DMS153 treated with DMSO at 0.1 percent for 48 hours (cell line): ENCODE measurements at regions not wholly inside any gene's neighbourhood (a gene's known extent, or its start where the extent isn't known, plus 50 kb on each side); places are given as distances from the start of the nearest gene placed in this dataset.
"Not testable (repeated sequence)": the region's sequence is repeated elsewhere in the genome, so short reads cannot be mapped to it uniquely, and the experiment has no call there.

Experiments
- DNase-seq: peaks from one replicate; lab custom pipeline; 2025; ENCODE audit not compliant: unreplicated experiment; lab: John Stamatoyannopoulos, UW

GRCh38 chr4:72884225-72884624 lies 185.3 kb downstream of the COX18 start:
- DNase-seq = not testable (repeated sequence)

DNA sequence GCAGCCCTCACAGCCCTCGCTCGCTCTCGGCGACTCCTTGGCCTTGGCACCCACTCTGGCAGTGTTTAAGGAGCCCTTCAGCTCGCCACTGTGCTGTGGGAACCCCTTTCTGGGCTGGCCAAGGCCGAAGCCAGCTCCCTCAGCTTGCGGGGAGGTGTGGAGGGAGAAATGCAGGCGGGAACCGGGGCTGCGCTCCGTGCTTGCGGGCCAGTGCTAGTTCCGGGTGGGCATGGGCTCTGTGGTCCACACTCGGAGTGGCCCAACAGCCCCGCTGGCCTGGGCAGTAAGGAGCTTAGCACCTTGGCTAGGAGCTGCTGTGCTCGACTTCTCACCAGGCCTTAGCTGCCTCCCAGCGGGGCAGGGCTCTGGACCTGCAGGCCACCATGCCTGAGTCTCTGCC lies 192.6 kb downstream of the COX18 start:
- no peak for DNase-seq

DNA sequence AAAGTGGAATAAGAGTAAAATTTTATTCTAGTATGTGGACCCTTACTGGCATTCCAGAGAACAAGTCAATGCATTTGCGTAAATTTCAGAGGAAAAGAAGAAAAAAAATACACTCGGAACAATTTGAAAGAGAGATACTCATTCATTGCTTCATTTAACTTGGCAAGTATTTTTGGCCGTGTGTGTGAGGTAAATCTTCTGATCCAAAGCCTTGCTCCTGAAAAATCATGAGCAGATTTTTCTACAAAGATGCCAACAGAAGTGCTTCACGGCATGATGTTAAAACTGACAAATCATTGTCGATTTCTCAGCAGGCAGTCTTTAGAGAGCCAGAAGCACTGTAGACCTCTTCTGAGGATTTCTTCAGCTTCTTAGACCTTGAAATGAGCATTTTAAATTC lies 194.0 kb downstream of the COX18 start:
- DNase-seq = no peak

DNA sequence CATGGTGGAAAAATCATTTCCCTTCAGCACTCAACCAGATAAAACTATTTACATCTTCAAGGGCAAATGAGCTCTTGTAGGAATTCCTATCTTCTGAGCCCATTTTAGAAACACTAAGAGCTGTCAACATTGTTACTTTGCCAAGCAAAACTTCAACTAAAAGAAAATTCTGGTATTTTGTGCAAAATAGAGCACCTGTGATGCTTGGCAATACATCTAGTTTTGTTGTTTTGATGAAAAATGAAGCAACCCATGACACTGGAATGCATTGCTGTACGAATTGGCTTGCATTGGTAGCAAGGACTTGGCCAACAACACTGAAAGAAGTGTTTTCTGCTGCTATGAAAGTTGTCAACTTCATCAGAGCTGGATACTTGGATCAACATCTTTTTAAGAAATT lies 194.4 kb downstream of the COX18 start:
- DNase-seq = no peak

DNA sequence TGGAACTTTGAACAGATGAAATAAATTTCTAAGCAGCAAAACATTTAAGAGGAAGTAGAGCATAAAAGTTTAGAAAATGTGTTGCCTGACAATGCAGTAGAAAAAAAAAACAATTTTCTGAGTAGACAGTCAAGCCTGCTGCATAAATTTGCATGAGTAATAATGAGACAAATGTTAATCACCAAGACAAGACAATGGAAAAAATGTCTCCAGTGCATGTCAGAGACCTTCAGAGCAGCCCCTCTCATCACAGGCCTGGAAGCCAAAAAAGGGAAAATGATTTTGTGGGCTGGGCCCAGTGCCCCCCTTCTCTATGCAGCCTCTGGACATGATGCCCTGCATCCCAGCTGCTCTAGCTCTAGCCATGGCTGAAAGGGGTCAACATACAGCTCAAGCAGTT lies 204.6 kb downstream of the COX18 start:
- no peak for DNase-seq

DNA sequence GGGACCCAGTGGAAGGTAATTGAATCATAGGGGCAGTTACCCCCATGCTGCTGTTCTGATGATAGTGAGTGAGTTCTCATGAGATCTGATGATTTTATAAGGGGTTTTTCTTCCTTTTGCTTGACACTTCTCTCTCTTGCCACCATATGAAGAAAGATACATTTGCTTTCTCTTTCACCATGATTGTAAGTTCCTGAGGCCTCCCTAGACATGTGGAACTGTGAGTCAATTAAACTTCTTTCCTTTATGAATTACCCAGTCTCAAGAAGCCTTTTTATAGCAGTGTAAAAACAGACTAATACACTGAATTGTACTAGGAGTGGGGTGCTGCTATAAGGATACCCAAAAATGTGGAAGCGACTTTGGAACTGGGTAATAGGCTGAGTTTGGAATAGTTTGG lies 205.2 kb downstream of the COX18 start:
- DNase-seq = not testable (repeated sequence)

DNA sequence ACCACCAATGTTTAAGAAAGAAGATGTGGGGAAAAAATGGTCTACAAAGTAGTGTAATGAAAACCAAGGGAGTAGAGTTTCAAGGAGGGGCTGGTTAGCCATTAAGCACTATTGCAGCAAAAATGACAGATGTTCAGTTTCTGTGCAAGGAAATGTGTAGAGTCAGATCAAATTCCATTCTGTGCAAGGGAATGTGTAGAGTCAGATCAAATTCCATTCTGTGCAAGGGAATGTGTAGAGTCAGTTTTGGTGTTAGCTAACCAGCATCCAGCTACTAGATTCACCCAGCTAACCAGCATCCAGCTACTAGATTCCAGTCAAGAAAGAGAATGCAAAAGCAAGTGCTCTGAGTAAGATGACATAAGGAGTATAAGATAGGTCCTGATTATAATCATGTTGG lies 208.8 kb downstream of the COX18 start:
- DNase-seq = no peak

DNA sequence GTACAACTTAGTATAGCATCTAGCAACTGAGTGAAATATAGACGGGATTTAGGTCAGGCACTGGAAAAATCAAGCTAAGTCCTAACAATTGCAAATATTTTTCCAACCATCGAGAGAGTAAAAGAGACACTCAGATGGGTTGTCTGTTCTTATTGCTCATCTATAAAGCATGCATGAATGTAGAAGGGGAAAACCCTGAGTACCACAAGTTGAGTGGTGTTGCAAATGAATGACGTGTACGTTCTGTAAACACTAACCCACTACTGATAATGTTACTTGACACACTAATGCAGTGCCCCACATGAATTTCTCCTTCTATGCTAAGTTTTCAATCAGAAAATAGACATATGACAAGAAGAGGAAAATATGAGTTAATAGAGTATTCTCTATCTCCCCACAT lies 211.2 kb downstream of the COX18 start:
- DNase-seq = no peak

DNA sequence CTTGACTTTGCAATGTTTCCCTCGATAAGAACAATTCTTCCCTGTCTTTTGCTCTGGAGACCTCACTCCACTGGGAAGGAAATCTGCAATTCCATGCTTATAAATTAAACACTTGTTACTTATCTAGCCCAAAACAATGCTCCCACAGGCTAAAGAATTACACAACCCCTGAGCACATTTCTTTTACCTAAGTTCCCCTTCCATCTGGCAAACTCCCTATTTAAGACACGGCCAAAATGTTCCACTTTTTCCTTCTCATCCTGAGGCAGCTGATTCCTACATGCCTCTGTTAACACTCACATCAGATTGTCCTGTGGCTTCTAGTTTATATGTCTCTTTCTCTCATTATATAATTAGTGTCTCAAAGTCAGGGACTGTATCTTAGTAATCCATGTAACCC lies 211.7 kb downstream of the COX18 start:
- DNase-seq = no peak

- no peak for DNase-seq
Measured at GRCh38 chr4:72857216-72857615, 212.3 kb downstream of the COX18 start.

DNA sequence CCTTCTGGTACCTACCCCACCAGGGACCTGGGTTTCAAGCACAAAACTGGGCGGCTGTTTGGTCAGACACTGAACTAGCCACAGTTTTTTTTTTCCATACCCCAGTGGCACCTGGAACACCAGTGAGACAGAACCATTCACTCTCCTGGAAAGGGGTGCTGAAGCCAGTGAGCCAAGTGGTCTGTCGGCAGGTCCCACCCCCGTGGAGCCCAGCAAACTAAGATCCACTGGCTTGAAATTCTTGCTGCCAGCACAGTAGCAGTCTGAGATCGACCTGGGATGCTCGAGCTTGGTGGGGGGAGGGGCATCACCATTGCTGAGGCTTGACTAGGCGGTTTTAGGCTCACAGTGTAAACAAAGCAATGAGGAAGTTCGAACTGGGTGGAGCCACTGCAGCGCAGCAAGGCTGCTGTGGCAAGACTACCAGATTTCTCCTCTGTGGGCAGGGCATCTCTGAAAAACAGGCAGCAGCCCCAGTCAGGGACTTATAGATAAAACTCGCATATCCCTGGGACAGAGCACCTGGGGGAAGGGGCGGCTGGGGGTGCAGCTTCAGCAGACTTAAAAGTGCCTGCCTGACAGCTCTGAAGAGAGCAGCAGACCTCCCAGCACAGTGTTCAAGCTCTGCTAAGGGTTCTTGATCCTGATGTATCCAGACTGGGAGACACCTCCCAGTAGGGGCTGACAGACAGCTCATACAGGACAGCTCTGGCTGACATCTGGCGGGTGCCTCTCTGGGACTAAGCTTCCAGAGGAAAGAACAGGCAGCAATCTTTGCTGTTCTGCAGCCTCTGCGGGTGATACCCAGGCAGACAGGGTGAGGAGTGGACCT lies 223.0 kb downstream of the COX18 start:
- DNase-seq = no peak

DNA sequence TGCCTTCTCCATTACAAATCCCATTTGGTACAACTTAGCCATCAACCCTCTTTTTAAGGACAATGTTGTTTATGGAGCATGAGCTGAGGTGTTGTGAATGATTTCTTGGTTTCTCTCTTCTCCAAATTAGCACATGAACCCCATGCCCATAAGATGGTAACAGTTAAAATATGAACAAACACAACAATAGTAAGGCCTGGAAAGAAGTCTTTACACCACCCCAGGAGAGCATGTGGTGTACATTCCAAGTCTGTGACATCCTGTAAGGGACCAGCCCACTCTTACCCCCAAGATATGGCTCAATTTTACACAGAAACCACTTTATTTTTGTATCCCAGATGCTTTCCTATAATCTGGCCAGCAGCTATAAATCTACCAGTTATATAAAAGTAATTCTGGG lies 226.1 kb downstream of the COX18 start:
- DNase-seq = no peak

DNA sequence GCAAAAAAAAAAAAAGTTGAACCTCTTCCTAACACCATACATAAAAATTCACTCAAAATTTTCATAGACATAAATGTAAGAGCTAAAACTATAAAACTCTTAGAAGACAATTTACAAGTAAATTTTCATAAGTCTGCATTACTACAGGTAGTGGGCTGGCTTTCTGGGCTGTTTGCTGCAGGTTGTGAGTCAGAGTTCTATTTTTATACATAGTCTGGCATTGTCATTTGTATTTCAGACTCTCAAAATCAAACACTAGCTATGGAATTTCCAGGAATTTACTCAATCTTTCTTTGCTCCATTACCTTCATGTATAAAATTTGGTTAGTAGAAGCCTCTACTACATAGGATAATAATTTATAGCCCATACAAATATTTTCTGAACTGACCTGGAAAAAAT lies 227.2 kb downstream of the COX18 start:
- DNase-seq = no peak

DNA sequence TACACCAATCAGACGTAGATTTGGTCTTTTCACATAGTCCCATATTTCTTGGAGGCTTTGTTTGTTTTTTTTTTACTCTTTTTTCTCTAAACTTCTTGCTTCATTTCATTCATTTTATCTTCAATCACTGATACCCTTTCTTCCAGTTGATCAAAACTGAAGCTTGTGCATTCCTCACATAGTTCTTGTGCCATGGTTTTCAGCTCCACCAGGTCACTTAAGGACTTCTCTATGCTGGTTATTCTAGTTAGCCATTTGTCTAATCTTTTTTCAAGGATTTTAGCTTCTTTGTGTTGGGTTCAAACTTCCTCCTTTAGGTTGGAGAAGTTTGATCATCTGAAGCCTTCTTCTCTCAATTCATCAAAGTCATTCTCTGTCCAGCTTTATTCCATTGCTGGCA lies 229.3 kb downstream of the COX18 start:
- DNase-seq = not testable (repeated sequence)

DNA sequence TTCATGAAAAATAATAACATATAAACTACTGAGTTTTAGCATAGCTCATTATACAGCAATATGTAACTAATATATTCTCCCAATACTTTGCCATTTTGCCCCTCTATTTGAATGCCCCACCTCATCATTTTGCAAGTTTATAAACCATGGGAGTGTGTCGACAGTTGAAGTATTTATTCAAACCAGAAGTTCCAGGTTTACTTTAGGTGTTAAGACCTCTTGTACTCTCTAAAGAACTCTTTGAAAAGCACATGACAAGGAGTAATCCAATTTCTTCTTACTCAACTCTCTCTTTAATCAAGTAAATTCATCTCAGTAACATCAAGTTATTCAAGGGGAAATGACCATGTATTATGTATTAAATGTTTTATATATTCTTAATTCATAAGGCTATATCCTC lies 240.7 kb downstream of the COX18 start:
- no peak for DNase-seq

DNA sequence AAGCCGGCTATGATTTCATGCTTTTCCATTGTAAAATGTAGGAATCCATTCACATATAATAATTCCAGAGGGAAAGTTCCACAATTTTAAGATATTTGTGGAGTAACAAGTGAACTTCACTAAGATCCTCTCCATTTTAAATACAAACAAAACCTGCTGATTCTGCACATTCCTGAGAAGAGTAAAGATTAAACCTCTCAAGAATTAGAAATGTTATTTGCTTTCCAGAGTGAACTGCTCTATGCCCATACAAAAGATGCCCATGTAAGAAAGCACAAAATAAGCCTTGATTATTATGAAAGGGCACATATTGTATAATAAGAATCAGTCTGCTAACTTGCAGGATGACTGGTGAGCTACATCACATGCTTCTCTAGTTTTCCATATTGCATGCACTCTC lies 241.5 kb downstream of the COX18 start:
- DNase-seq = no peak

DNA sequence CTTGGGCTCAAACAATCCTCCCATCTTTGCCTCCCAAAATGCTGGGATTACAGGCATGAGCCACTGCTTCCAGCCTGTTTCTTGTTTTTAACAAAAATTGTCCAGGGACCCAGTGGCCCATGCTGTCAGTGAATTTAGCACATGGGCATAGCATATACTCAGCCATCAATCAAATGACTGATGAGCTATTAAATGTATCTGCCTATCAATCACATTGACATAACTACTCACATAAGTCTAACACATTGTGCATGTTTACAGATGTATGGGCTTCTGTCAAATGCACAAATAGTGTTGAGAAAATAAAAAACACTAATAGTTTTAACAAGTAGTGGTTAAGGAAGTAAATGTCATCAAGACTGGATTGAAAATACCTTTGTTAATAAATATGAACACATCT lies 249.4 kb downstream of the COX18 start:
- no peak for DNase-seq

GRCh38 chr4:72817012-72817411 lies 248.0 kb upstream of the ADAMTS3 start:
- no peak for DNase-seq

DNA sequence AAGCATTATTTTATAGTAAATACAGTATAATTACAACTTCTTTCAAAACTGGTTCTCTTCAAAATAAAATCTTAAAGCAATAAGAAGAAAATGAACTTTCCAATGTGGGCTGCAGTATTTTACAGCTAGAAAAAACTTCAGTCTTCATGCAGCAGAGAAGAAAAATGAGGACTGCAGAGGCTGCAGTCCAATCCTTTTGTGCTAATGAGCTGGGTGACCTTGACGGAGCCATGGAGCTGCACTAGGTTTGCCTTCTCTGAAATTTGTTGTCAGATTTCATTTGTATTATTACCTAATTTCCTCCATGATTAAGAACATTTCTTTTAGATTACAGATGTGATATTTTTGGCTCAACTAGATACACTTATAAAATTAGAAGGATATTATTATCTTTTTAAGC lies 245.2 kb upstream of the ADAMTS3 start:
- no peak for DNase-seq

GRCh38 chr4:72809208-72809607 lies 240.2 kb upstream of the ADAMTS3 start:
- no peak for DNase-seq

GRCh38 chr4:72805284-72805683 lies 236.3 kb upstream of the ADAMTS3 start:
- DNase-seq = no peak

DNA sequence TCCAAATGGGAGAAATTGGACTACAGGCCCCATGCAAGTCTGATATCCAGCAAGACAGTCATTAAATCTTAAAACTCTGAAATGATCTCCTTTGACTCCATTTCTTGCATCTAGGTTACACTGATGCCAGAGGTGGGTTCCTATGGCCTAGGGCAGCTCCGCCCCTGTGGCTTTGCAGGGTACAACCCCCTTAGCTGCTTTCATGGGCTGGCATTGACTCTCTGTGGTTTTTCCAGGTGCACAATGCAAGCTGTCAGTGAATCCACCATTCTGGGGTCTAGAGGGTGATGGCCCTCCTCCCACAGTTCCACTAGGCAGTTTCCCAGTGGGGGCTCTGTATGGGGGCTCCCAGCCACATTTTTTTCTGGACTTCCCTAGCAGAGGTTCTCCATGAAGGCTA lies 228.5 kb upstream of the ADAMTS3 start:
- DNase-seq = no peak

DNA sequence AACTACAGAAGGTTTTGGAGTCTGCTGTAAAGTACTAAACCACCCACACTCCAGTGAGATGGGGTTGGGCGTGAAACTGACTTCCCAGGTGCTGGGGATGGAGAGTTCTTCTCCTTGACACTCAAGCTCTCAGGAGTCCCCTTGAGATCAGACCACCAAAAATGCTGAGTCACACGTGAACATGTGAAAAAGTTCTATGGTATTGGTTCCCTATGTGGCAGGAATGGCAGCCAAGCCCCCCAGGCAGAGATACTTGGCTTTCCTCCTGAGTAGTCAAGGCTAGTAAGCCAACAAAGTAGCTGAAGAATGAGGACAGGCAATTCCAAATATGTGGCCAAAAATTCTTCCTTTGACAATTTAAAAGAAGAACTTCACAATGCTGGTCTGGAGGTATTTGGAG lies 222.0 kb upstream of the ADAMTS3 start:
- no peak for DNase-seq
